ENCODE measurements at regions not wholly inside any gene's neighbourhood (a gene's known extent, or its start where the extent isn't known, plus 50 kb on each side); places are given as distances from the start of the nearest gene placed in this dataset.
"Not testable (repeated sequence)": the region's sequence is repeated elsewhere in the genome, so short reads cannot be mapped to it uniquely, and the experiment has no call there.

DNA sequence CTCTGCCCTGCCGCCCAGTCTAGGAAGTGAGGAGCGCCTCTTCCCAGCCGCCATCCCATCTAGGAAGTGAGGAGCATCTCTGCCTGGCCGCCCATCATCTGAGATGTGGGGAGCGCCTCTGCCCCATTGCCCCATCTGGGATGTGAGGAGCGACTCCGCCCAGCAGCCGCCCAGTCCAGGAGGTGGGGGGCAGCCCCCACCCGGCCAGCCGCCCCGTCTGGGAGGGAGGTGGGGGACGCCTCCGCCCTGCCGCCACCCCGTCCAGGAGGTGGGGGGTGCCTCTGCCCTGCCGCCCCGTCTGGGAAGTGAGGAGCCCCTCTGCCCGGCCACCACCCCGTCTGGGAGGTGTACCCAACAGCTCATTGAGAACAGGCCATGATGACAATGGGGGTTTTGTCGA is 146.0 kb upstream of the RAB6C start:
- H3K9me3 ChIP-seq (ENCODE audit: control insufficient read depth, low read length); H3K4me3 ChIP-seq (ENCODE audit: insufficient read depth, low read depth, low read length); H3K27me3 ChIP-seq (ENCODE audit: control insufficient read depth, insufficient read depth, low read length, poor library complexity, severe bottlenecking); H3K36me3 ChIP-seq (ENCODE audit: control insufficient read depth, insufficient read depth, low read length); H3K27ac ChIP-seq (ENCODE audit: insufficient read depth, low read depth, low read length, poor library complexity, severe bottlenecking); H3K4me1 ChIP-seq (ENCODE audit: control insufficient read depth, insufficient read depth, low read length): not testable (repeated sequence)
- 97 to 98% methylated on average over 20 of the region's 20 CpGs for WGBS, 2 experiments

DNA sequence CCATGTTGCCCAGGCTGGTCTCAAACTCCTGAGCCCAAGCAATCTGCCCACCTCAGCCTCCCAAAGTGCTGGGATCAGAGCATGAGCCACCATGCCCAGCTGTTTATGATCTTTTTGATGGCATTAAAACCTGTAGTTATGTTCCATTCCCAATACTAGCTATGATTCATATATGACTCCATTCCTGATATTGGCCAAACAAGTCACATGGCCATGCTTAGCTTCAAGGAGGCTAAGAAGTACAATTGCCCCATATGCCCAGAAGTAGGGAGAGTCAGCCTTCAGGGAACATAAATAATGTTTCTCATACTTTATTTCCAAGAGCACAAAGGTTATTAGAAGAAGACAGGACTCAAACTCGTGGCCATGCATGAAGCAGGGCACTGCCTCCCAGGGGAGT is 132.4 kb upstream of the RAB6C start:
- Histone ChIP-seq H3K27ac (ENCODE audit: insufficient read depth, low read depth, low read length, poor library complexity, severe bottlenecking) (no peak overlapping the region), H3K4me3 (ENCODE audit: insufficient read depth, low read depth, low read length) (no peak overlapping the region), H3K9me3 (ENCODE audit: control insufficient read depth, low read length) (no peaks in the 10 kb centered on the region), H3K4me1 (ENCODE audit: control insufficient read depth, insufficient read depth, low read length) (no peaks in the 10 kb centered on the region), H3K27me3 (ENCODE audit: control insufficient read depth, insufficient read depth, low read length, poor library complexity, severe bottlenecking) (no peaks in the 10 kb centered on the region), H3K36me3 (ENCODE audit: control insufficient read depth, insufficient read depth, low read length) (no peaks in the 10 kb centered on the region)
- 84 to 100% methylated on average over 1 of the region's 1 CpG for WGBS, 2 experiments

DNA sequence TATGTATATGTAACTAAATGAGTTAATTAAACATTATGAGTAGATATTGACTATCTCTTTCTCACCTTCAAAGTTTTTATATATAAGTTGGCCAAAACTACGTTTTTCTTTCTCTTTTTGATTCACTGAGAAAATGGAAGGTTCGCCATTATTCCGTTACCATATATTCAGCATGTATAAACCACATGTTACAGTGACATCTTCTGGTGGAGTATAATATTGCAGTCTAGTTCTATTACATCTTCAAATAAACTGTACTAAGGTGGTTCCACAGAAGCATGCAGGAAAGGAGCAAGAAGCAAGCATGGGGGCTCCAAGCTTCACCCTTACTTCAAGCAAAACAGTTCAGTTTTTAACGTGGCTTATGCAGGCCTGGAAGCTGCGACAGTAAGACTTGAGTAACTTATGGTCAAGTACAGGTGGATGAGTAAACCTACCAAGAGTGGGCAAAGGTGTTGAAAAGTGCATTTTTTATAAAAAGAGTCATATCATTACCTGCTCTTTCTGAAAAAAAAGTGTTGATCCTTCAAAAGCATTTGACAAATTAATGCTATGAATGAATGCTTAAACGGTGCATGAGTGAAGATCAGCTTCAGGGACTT is 129.8 kb upstream of the RAB6C start:
- WGBS, 2 experiments = 31 to 33% methylated on average over 3 to 6 of the region's 6 CpGs
- H3K36me3 ChIP-seq (ENCODE audit: control insufficient read depth, insufficient read depth, low read length) = no peaks in the 10 kb centered on the region
- no peaks in the 10 kb centered on the region for H3K4me1 ChIP-seq (ENCODE audit: control insufficient read depth, insufficient read depth, low read length)
- no peak overlapping the region for H3K27ac ChIP-seq (ENCODE audit: insufficient read depth, low read depth, low read length, poor library complexity, severe bottlenecking)
- no peak overlapping the region for H3K4me3 ChIP-seq (ENCODE audit: insufficient read depth, low read depth, low read length)
- H3K27me3 ChIP-seq (ENCODE audit: control insufficient read depth, insufficient read depth, low read length, poor library complexity, severe bottlenecking) = no peaks in the 10 kb centered on the region
- no peaks in the 10 kb centered on the region for H3K9me3 ChIP-seq (ENCODE audit: control insufficient read depth, low read length)

DNA sequence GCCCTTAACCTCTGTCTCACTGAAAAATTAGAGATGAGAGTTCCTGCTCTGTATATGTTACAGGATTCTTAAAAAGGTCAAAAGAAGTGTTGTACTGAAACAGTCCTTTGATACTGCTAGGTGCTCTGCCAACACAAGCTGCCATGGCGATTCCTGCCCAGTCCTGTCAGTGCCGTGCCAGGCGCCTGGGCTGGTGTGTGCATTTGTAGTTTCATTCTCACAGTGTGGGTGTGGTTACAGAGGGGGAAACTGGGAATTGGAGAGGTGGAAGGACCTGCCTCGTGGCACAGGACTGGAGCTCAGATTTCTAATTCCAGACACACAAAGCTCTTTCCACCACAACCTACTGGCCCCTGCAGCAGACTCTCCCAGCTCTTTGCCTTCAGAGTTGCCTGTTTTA is 122.3 kb upstream of the RAB6C start:
- Histone ChIP-seq H3K4me3 (ENCODE audit: insufficient read depth, low read depth, low read length) (no peak overlapping the region), H3K27ac (ENCODE audit: insufficient read depth, low read depth, low read length, poor library complexity, severe bottlenecking) (no peak overlapping the region), H3K27me3 (ENCODE audit: control insufficient read depth, insufficient read depth, low read length, poor library complexity, severe bottlenecking) (no peaks in the 10 kb centered on the region), H3K9me3 (ENCODE audit: control insufficient read depth, low read length) (no peaks in the 10 kb centered on the region), H3K4me1 (ENCODE audit: control insufficient read depth, insufficient read depth, low read length) (no peaks in the 10 kb centered on the region), H3K36me3 (ENCODE audit: control insufficient read depth, insufficient read depth, low read length) (no peaks in the 10 kb centered on the region)
- 78 to 97% methylated on average over 4 of the region's 4 CpGs for WGBS, 2 experiments

DNA sequence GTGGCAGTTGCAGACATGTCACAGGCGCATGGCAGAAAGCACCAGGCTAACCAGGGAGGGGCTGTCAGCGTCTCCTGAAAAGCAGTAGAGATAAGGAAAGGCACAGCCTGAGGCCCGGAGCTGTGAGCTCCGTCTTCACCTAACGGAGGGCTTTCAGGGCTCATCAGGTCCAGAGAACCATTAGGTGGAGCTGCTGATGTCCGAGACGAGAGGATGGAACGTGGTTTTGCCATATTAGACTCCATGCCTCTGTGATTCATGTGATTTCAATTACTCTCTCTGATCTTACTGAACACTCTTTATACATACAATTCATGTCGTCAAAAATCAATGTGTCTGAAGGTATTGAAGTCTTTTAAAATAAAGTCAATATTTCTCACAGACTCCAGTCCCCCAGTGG is 120.3 kb upstream of the RAB6C start:
- WGBS, 2 experiments = 89% methylated on average over 8 to 9 of the region's 9 CpGs
- Histone ChIP-seq H3K27me3 (ENCODE audit: control insufficient read depth, insufficient read depth, low read length, poor library complexity, severe bottlenecking) (no peaks in the 10 kb centered on the region), H3K27ac (ENCODE audit: insufficient read depth, low read depth, low read length, poor library complexity, severe bottlenecking) (no peak overlapping the region), H3K9me3 (ENCODE audit: control insufficient read depth, low read length) (no peaks in the 10 kb centered on the region), H3K4me1 (ENCODE audit: control insufficient read depth, insufficient read depth, low read length) (no peaks in the 10 kb centered on the region), H3K4me3 (ENCODE audit: insufficient read depth, low read depth, low read length) (no peak overlapping the region), H3K36me3 (ENCODE audit: control insufficient read depth, insufficient read depth, low read length) (no peaks in the 10 kb centered on the region)

DNA sequence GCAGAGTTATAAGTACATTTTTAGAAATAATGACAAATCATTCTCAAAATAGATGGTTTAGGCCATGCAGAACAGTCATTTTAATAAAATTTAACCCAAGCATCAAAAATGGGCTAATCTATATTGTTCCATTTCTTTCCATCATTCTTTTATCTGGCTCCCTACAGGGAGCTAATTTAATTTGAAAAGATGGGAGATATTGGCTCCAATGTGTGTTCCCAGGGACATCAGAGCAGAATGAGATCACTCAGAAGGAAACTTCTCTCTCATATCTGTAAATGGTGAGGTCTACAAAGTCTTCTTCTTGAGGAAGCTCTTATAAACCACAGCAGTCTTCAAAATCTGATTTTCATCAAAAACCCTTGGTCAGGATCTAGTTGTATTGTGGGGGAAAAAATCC is 119.4 kb upstream of the RAB6C start:
- Histone ChIP-seq H3K4me1 (ENCODE audit: control insufficient read depth, insufficient read depth, low read length) (no peaks in the 10 kb centered on the region), H3K27me3 (ENCODE audit: control insufficient read depth, insufficient read depth, low read length, poor library complexity, severe bottlenecking) (no peaks in the 10 kb centered on the region), H3K27ac (ENCODE audit: insufficient read depth, low read depth, low read length, poor library complexity, severe bottlenecking) (no peak overlapping the region), H3K4me3 (ENCODE audit: insufficient read depth, low read depth, low read length) (no peak overlapping the region), H3K36me3 (ENCODE audit: control insufficient read depth, insufficient read depth, low read length) (no peaks in the 10 kb centered on the region), H3K9me3 (ENCODE audit: control insufficient read depth, low read length) (no peaks in the 10 kb centered on the region)

DNA sequence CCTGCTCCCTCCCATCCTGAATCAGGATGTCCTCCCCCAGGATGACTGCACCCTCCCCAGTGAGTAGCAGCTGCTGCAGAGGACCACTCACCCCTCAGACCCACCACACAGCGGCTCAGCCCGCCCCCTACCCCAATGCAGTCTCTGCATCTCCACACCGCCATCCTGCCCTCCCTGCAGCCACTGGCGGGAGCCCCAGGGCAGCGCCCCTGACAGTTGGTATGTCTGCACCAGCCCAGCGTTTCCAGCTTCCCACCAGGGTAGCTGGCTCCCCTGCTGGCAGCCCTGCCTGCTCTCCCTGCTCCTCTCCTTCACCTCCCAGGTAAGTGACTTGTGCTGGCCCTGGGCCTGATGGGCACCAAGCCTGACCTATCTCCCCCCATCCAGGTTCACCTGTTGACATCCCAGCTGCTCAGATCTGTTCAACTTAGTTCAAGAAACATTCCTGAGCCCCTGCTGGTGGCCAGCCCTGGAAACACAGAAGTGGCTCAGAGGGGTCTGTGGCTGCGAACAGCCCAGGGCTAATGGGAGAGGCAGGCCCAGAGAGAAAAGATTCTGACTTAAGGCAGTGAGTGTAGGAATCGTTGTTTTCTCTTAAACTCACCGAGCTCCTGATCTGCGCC is 117.7 kb upstream of the RAB6C start:
- no peaks in the 10 kb centered on the region for H3K4me1 ChIP-seq (ENCODE audit: control insufficient read depth, insufficient read depth, low read length)
- no peaks in the 10 kb centered on the region for H3K9me3 ChIP-seq (ENCODE audit: control insufficient read depth, low read length)
- H3K4me3 ChIP-seq (ENCODE audit: insufficient read depth, low read depth, low read length) = no peak overlapping the region
- no peaks in the 10 kb centered on the region for H3K36me3 ChIP-seq (ENCODE audit: control insufficient read depth, insufficient read depth, low read length)
- WGBS, 2 experiments = 85 to 87% methylated on average over 10 of the region's 10 CpGs
- no peak overlapping the region for H3K27ac ChIP-seq (ENCODE audit: insufficient read depth, low read depth, low read length, poor library complexity, severe bottlenecking)
- H3K27me3 ChIP-seq (ENCODE audit: control insufficient read depth, insufficient read depth, low read length, poor library complexity, severe bottlenecking) = no peaks in the 10 kb centered on the region

DNA sequence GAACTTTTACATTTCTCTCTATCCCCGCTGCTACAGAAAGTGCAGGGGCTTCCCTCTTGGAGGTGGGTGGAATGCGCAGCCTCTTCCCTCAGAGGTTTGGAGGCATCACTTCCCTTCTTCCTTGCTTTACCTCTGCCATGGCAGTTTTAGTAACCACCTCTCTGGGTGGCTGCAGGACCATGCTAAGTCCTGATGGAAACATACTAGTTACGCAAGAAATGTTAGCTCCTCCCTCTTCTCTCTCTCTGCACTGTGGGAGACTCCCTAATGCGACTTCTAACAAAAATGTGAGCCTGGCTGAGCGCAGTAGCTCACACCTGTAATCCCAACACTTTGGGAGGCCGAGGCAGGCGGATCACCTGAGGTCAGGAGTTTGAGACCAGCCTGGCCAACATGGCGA is 116.8 kb upstream of the RAB6C start:
- no peak overlapping the region for H3K27ac ChIP-seq (ENCODE audit: insufficient read depth, low read depth, low read length, poor library complexity, severe bottlenecking)
- H3K36me3 ChIP-seq (ENCODE audit: control insufficient read depth, insufficient read depth, low read length) = no peaks in the 10 kb centered on the region
- no peak overlapping the region for H3K4me3 ChIP-seq (ENCODE audit: insufficient read depth, low read depth, low read length)
- 75 to 84% methylated on average over 8 of the region's 8 CpGs for WGBS, 2 experiments
- no peaks in the 10 kb centered on the region for H3K9me3 ChIP-seq (ENCODE audit: control insufficient read depth, low read length)
- no peaks in the 10 kb centered on the region for H3K4me1 ChIP-seq (ENCODE audit: control insufficient read depth, insufficient read depth, low read length)
- H3K27me3 ChIP-seq (ENCODE audit: control insufficient read depth, insufficient read depth, low read length, poor library complexity, severe bottlenecking) = no peaks in the 10 kb centered on the region

DNA sequence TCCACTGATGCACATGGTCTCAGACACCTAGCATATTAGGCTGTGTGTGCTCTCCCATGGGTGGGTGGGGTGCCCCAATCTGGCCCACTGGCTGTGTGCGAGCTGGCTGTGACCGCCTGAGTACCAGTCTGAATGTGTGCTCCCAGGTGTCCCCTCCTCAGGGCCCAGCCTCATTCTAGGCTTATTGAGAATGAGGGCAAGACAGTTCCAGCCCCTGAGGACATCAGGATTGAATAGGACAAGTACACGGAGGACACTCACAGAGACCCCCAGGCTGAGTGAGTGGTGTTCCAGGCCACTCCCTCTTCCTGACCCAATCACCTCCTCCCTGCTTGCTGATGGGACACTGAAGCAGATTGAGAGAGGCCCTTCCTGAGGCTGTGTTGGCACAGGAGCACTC is 116.1 kb upstream of the RAB6C start:
- Histone ChIP-seq H3K27ac (ENCODE audit: insufficient read depth, low read depth, low read length, poor library complexity, severe bottlenecking) (no peak overlapping the region), H3K4me3 (ENCODE audit: insufficient read depth, low read depth, low read length) (no peak overlapping the region), H3K9me3 (ENCODE audit: control insufficient read depth, low read length) (no peaks in the 10 kb centered on the region), H3K4me1 (ENCODE audit: control insufficient read depth, insufficient read depth, low read length) (no peaks in the 10 kb centered on the region), H3K27me3 (ENCODE audit: control insufficient read depth, insufficient read depth, low read length, poor library complexity, severe bottlenecking) (no peaks in the 10 kb centered on the region), H3K36me3 (ENCODE audit: control insufficient read depth, insufficient read depth, low read length) (no peaks in the 10 kb centered on the region)
- 84 to 92% methylated on average over 3 of the region's 3 CpGs for WGBS, 2 experiments

DNA sequence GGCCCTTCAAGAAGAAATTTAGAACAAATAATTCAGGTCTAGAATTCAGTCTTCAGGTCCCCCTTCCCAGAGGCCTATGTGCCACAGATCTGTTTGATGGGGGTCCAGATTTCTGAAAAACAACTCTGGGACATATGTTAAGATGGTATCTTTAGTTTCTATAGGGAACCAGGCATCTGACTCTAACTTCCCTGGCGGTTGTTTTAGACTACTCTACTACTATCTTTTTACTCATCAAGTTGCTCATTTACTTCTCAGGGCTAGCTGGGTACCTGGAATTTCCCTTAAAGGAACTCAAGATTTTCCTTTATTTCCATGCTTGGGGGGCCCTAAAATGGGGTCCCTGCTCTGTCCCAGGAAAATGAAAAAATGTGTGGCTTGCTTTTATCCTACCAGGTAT is 114.7 kb upstream of the RAB6C start:
- H3K4me3 ChIP-seq (ENCODE audit: insufficient read depth, low read depth, low read length) = no peak overlapping the region
- no peaks in the 10 kb centered on the region for H3K4me1 ChIP-seq (ENCODE audit: control insufficient read depth, insufficient read depth, low read length)
- H3K27me3 ChIP-seq (ENCODE audit: control insufficient read depth, insufficient read depth, low read length, poor library complexity, severe bottlenecking) = no peaks in the 10 kb centered on the region
- WGBS, 2 experiments = 95 to 97% methylated on average over 1 of the region's 1 CpG
- no peak overlapping the region for H3K27ac ChIP-seq (ENCODE audit: insufficient read depth, low read depth, low read length, poor library complexity, severe bottlenecking)
- H3K9me3 ChIP-seq (ENCODE audit: control insufficient read depth, low read length) = no peaks in the 10 kb centered on the region
- H3K36me3 ChIP-seq (ENCODE audit: control insufficient read depth, insufficient read depth, low read length) = no peaks in the 10 kb centered on the region

DNA sequence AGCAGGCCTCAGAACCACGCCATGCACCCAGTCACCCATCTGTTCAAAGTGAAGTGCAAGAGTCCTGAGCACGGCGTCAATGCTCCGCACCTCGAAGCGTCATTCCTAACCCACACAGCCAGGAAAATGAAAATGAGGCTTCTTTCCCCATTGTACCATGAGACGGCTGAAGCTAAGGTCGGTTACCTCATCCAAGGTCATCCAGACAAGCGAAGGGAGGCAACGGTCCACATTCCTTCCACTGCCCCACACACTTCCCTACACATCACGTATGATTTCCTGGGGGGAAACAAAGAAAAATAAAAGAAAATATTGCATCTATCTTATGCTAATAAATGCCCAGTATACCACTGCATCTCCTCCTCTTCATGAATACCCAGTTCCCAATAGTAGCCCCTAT is 113.5 kb upstream of the RAB6C start:
- Histone ChIP-seq H3K4me1 (ENCODE audit: control insufficient read depth, insufficient read depth, low read length) (no peaks in the 10 kb centered on the region), H3K36me3 (ENCODE audit: control insufficient read depth, insufficient read depth, low read length) (no peaks in the 10 kb centered on the region), H3K4me3 (ENCODE audit: insufficient read depth, low read depth, low read length) (no peak overlapping the region), H3K27ac (ENCODE audit: insufficient read depth, low read depth, low read length, poor library complexity, severe bottlenecking) (no peak overlapping the region), H3K27me3 (ENCODE audit: control insufficient read depth, insufficient read depth, low read length, poor library complexity, severe bottlenecking) (no peaks in the 10 kb centered on the region), H3K9me3 (ENCODE audit: control insufficient read depth, low read length) (no peaks in the 10 kb centered on the region)
- WGBS, 2 experiments = 95 to 97% methylated on average over 10 to 11 of the region's 11 CpGs
